Epithelial cell of esophagus (primary cell): ENCODE measurements at regions not wholly inside any gene's neighbourhood (a gene's known extent, or its start where the extent isn't known, plus 50 kb on each side); places are given as distances from the start of the nearest gene placed in this dataset.

Experiments
- DNase-seq: peaks from one replicate; pipeline ENCODE4 v3.0.0; 2010; ENCODE audit warnings: low read depth
- H3K4me3 ChIP-seq: 2 replicates; pipeline ENCODE4 v1.5.1; 2011; ENCODE audit warnings: mild to moderate bottlenecking, low read length, control low read depth
- TF ChIP-seq, protein P1 (sequence below): IDR thresholded peaks from 2 replicates; pipeline ENCODE4 v1.5.1; 2011; ENCODE audit warnings: low read depth, mild to moderate bottlenecking, low read length, control low read depth, inconsistent platforms; ENCODE audit not compliant: insufficient read depth; ENCODE audit errors: missing control alignments

GRCh38 chr5:169439362-169439761 lies 138.4 kb upstream of the SLIT3 start:
- TF ChIP-seq, protein P1, sequence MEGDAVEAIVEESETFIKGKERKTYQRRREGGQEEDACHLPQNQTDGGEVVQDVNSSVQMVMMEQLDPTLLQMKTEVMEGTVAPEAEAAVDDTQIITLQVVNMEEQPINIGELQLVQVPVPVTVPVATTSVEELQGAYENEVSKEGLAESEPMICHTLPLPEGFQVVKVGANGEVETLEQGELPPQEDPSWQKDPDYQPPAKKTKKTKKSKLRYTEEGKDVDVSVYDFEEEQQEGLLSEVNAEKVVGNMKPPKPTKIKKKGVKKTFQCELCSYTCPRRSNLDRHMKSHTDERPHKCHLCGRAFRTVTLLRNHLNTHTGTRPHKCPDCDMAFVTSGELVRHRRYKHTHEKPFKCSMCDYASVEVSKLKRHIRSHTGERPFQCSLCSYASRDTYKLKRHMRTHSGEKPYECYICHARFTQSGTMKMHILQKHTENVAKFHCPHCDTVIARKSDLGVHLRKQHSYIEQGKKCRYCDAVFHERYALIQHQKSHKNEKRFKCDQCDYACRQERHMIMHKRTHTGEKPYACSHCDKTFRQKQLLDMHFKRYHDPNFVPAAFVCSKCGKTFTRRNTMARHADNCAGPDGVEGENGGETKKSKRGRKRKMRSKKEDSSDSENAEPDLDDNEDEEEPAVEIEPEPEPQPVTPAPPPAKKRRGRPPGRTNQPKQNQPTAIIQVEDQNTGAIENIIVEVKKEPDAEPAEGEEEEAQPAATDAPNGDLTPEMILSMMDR = no peak
- H3K4me3 ChIP-seq = no peak overlapping the region
- no peak for DNase-seq

DNA sequence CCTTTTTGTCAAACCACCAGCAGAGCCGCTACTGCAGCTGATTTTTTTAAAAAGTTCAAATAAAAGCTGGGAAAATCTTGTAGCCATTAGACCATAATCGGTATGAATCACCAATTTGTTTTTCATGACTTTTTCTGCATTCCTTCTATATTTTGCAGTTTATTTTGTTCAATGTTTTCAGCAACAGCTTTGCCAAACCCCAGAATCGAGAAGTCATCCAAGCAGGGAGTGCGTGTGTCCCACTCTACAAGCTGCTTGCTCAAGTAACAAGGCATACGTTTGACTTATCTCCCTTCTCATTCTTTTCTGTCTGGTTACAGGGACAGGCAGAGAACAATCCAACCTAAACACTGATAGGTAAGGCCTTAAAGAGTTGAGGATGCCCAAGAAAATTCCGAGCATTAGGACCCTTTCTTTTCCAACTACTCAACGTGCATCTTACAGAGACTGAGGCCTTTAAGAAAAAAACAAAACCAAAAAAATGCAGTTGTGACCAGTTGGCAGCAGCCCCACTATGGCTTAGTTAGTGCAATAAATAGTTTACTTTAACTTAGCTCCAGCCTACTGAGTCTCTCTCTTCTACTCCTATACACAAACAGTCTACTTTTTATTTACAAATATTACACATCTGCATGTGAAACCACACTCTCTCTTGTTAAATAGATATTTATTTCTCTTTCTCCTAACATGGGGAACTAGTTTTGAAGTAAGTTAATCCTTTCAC lies 134.7 kb upstream of the SLIT3 start:
- DNase-seq = no peak
- TF ChIP-seq, protein P1 = no peak
- no peak overlapping the region for H3K4me3 ChIP-seq

GRCh38 chr5:169433221-169433651 lies 132.3 kb upstream of the SLIT3 start:
- H3K4me3 ChIP-seq = no peak overlapping the region
- TF ChIP-seq, protein P1 = no peak
- no peak for DNase-seq

- peak; percentile 8 for DNase-seq
- H3K4me3 ChIP-seq = no peak overlapping the region
- TF ChIP-seq, protein P1 = no peak
Measured at GRCh38 chr5:169431386-169431785, 130.4 kb upstream of the SLIT3 start.

DNA sequence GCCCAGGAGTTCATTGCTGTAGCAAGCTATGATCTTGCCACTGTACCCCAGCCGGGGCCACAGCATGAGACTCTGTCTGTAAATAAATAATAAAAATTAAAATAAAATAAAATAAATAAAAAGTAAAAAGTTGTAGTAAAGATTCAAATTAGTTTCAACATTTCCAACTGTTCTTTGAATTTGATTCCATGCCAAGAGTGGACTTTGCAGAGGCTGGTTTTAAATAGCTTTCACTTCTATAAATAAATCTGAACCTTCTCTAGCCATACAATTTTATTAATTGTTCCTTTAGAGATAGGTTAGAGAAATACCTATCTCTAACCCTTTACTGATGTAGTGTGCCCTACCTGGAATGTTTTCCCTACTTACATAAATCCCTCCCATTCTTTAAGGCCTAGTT lies 129.7 kb upstream of the SLIT3 start:
- TF ChIP-seq, protein P1 = no peak
- no peak overlapping the region for H3K4me3 ChIP-seq
- no peak for DNase-seq

GRCh38 chr5:169429044-169429443 lies 128.1 kb upstream of the SLIT3 start:
- DNase-seq = no peak
- no peak overlapping the region for H3K4me3 ChIP-seq
- TF ChIP-seq, protein P1 = no peak

GRCh38 chr5:169426784-169427183 lies 125.8 kb upstream of the SLIT3 start:
- H3K4me3 ChIP-seq = no peak overlapping the region
- TF ChIP-seq, protein P1 = no peak
- no peak for DNase-seq
